Ishikawa (cell line): ENCODE measurements at regions not wholly inside any gene's neighbourhood (a gene's known extent, or its start where the extent isn't known, plus 50 kb on each side); places are given as distances from the start of the nearest gene placed in this dataset.

Source experiments
- CEBPB ChIP-seq: IDR thresholded peaks from 2 replicates; pipeline ENCODE4 v1.6.1; 2012
- EGR1 ChIP-seq: IDR thresholded peaks from 2 replicates; pipeline ENCODE4 v1.6.1; 2012
- EP300 ChIP-seq: IDR thresholded peaks from 2 replicates; pipeline ENCODE4 v1.6.1; 2012; ENCODE audit warnings: borderline replicate concordance
- FOXM1 ChIP-seq: IDR thresholded peaks from 2 replicates; pipeline ENCODE4 v1.6.1; 2012; ENCODE audit warnings: low read depth, borderline replicate concordance
- RAD21 ChIP-seq: IDR thresholded peaks from 2 replicates; pipeline ENCODE4 v1.6.1; 2012; ENCODE audit warnings: low read depth
- TAF1 ChIP-seq: IDR thresholded peaks from 2 replicates; pipeline ENCODE4 v1.6.1; 2012; ENCODE audit warnings: low read depth, mild to moderate bottlenecking
- TCF12 ChIP-seq: IDR thresholded peaks from 2 replicates; pipeline ENCODE4 v1.6.1; 2012; ENCODE audit warnings: low read depth
- TEAD4 ChIP-seq: IDR thresholded peaks from 2 replicates; pipeline ENCODE4 v1.6.1; 2012
- YY1 ChIP-seq: IDR thresholded peaks from 2 replicates; pipeline ENCODE4 v1.6.1; 2012; ENCODE audit warnings: low read depth
- ZBTB7A ChIP-seq: IDR thresholded peaks from 2 replicates; pipeline ENCODE4 v1.6.1; 2012; ENCODE audit warnings: low read depth
- TF ChIP-seq, protein P1 (sequence below): IDR thresholded peaks from 2 replicates; pipeline ENCODE4 v1.6.1; 2012
- TF ChIP-seq, protein P2 (sequence below): IDR thresholded peaks from 2 replicates; pipeline ENCODE4 v1.6.1; 2012; ENCODE audit warnings: low read depth, mild to moderate bottlenecking
- TF ChIP-seq, protein P3 (sequence below): IDR thresholded peaks from 2 replicates; pipeline ENCODE4 v1.6.1; 2012

DNA sequence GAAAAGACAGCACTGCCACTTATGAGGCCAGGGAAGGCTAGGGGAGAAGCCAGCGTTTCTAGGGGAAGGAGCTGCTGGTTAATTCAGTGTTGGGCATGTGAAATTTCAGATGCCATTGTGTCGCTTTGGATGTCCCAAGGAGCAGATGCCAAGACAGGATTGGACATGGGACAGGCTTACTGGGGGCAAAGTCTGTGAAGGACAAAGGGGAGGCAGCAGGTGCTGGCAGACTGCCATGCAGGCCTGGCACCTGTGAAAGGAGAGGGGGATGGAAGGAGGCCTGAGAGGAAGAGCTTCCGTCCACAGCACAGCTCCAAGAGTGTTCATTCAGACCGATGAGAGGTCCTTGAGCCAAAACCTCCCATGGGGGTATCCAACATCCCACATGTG lies 255.5 kb upstream of the RPL38 start:
- no peak for TF ChIP-seq TAF1
- no peak for TF ChIP-seq EP300
- no peak for TF ChIP-seq FOXM1
- TF ChIP-seq, protein P1, sequence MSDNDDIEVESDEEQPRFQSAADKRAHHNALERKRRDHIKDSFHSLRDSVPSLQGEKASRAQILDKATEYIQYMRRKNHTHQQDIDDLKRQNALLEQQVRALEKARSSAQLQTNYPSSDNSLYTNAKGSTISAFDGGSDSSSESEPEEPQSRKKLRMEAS = no peak
- TF ChIP-seq, protein P2, sequence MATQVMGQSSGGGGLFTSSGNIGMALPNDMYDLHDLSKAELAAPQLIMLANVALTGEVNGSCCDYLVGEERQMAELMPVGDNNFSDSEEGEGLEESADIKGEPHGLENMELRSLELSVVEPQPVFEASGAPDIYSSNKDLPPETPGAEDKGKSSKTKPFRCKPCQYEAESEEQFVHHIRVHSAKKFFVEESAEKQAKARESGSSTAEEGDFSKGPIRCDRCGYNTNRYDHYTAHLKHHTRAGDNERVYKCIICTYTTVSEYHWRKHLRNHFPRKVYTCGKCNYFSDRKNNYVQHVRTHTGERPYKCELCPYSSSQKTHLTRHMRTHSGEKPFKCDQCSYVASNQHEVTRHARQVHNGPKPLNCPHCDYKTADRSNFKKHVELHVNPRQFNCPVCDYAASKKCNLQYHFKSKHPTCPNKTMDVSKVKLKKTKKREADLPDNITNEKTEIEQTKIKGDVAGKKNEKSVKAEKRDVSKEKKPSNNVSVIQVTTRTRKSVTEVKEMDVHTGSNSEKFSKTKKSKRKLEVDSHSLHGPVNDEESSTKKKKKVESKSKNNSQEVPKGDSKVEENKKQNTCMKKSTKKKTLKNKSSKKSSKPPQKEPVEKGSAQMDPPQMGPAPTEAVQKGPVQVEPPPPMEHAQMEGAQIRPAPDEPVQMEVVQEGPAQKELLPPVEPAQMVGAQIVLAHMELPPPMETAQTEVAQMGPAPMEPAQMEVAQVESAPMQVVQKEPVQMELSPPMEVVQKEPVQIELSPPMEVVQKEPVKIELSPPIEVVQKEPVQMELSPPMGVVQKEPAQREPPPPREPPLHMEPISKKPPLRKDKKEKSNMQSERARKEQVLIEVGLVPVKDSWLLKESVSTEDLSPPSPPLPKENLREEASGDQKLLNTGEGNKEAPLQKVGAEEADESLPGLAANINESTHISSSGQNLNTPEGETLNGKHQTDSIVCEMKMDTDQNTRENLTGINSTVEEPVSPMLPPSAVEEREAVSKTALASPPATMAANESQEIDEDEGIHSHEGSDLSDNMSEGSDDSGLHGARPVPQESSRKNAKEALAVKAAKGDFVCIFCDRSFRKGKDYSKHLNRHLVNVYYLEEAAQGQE = no peak
- TF ChIP-seq CEBPB = no peak
- TF ChIP-seq, protein P3, sequence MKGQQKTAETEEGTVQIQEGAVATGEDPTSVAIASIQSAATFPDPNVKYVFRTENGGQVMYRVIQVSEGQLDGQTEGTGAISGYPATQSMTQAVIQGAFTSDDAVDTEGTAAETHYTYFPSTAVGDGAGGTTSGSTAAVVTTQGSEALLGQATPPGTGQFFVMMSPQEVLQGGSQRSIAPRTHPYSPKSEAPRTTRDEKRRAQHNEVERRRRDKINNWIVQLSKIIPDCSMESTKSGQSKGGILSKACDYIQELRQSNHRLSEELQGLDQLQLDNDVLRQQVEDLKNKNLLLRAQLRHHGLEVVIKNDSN = no peak
- no peak for TF ChIP-seq RAD21
- no peak for TF ChIP-seq YY1
- no peak for TF ChIP-seq TCF12
- no peak for TF ChIP-seq ZBTB7A
- TF ChIP-seq EGR1 = no peak
- TF ChIP-seq TEAD4 = no peak
